Anterior cingulate cortex (tissue), 58 donors: ENCODE measurements at regions not wholly inside any gene's neighbourhood (a gene's known extent, or its start where the extent isn't known, plus 50 kb on each side); places are given as distances from the start of the nearest gene placed in this dataset.
"Not testable (repeated sequence)": the region's sequence is repeated elsewhere in the genome, so short reads cannot be mapped to it uniquely, and the experiment has no call there.

Source experiments
- DNase-seq, 58 donors: peaks; one replicate each; lab custom pipeline; 2025; lab: John Stamatoyannopoulos, UW

- no peak for DNase-seq
These were observed 108.8 kb downstream of the EFHB start for GRCh38 chr3:19825193-19825592.

- no peak for DNase-seq
These were observed 111.2 kb downstream of the EFHB start for GRCh38 chr3:19822805-19823204.

GRCh38 chr3:19816631-19817030, 117.4 kb downstream of the EFHB start:
- DNase-seq, result no peak

GRCh38 chr3:19815805-19816204, 118.2 kb downstream of the EFHB start:
- DNase-seq, result no peak

- not testable (repeated sequence) for DNase-seq
These were observed 120.3 kb downstream of the EFHB start for GRCh38 chr3:19813743-19814142.

- no peak for DNase-seq
These were observed 122.3 kb downstream of the EFHB start for GRCh38 chr3:19811689-19812088.

- no peak for DNase-seq
These were observed 125.2 kb downstream of the EFHB start for GRCh38 chr3:19808834-19809233.

- no peak for DNase-seq
These were observed 134.1 kb downstream of the EFHB start for GRCh38 chr3:19799887-19800286.

GRCh38 chr3:19799115-19799514, 134.9 kb downstream of the EFHB start:
- DNase-seq, result no peak

GRCh38 chr3:19798324-19798723, 135.7 kb downstream of the EFHB start:
- no peak for DNase-seq

- DNase-seq, result no peak
These were observed 141.6 kb downstream of the EFHB start for GRCh38 chr3:19792388-19792787.

GRCh38 chr3:19775765-19776164, 158.3 kb downstream of the EFHB start:
- no peak for DNase-seq

- no peak for DNase-seq
These were observed 164.3 kb downstream of the EFHB start for GRCh38 chr3:19769694-19770093.

- DNase-seq, result no peak
These were observed 168.1 kb downstream of the EFHB start for GRCh38 chr3:19765954-19766353.

- no peak for DNase-seq
These were observed 176.2 kb downstream of the EFHB start for GRCh38 chr3:19757773-19758172.

- DNase-seq, result no peak
These were observed 184.5 kb downstream of the EFHB start for GRCh38 chr3:19749448-19750017.

- no peak for DNase-seq
These were observed 185.1 kb downstream of the EFHB start for GRCh38 chr3:19748782-19749447.

GRCh38 chr3:19744047-19744446, 190.0 kb downstream of the EFHB start:
- no peak for DNase-seq

GRCh38 chr3:19742935-19743334, 191.1 kb downstream of the EFHB start:
- no peak for DNase-seq

GRCh38 chr3:19739504-19739903, 194.5 kb downstream of the EFHB start:
- DNase-seq, result peak in 2 of 58 donors; percentile 1 to 49

GRCh38 chr3:19738846-19739245, 195.2 kb downstream of the EFHB start:
- no peak for DNase-seq

GRCh38 chr3:19735111-19735510, 198.9 kb downstream of the EFHB start:
- DNase-seq, result no peak

- no peak for DNase-seq
These were observed 199.6 kb downstream of the EFHB start for GRCh38 chr3:19734453-19734852.
